Middle frontal gyrus (tissue), 1 donor: ENCODE measurements at regions not wholly inside any gene's neighbourhood (a gene's known extent, or its start where the extent isn't known, plus 50 kb on each side); places are given as distances from the start of the nearest gene placed in this dataset.

Experiments
- DNase-seq: peaks from one replicate; pipeline ENCODE4 v3.0.0-alpha.2; 2015; ENCODE audit warnings: low spot score; ENCODE audit errors: extremely low spot score

DNA sequence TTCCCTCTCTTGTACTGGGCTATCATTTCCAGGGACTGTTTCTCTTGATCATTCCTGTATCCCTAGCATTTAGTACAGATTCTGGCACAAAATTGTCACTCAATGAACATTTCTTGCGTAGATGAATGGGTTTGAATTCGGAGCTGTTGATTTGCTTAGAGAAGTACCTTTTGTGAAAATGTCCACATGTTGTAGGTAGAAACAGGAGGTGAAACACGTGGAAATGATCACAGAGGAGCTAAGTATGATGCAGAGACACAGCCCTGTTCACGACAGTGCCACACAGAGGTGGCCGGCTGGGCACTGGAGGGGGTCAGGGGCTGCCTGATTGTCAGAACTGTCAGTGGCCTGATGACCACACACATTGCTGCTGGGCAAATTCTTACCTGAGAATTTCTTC is 196.1 kb upstream of the PRKCQ start:
- DNase-seq = no peak

DNA sequence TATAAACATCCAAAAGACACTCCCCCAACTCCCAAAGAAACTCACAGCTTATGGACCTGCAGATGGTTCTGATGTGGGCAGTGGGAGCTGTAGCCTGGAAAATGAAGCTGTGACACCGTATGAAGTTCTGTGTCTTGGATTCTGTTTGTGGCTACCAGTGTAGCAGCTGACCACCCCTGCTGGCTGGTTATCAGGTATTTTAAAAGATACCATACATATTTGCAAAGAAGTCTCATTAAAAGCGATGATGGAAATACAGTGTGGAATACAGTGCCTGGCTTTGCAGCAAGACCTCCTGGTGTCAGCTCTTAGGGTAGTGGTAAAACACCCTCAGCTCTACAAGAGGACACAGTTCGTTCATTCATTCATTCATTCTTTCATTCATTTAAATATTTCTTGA is 194.3 kb upstream of the PRKCQ start:
- DNase-seq = no peak

DNA sequence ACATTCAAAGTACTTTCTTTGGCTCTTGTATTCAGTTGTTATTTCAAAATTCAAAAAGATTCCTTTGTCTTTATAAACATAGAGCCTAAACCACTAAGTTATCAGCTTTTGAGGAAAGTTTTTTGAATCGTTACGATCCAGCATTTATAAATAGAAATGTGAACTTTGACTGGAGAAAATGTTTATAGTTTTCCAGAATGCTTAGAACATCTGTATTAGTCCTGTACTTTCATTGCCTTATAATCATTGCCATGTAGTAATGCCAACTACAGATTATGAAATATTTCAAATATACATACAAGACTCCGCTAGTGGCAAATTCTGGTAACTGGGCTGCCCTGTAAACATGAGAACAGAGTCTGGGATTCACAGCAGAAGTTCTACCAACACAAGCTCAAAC is 191.3 kb upstream of the PRKCQ start:
- DNase-seq = no peak

DNA sequence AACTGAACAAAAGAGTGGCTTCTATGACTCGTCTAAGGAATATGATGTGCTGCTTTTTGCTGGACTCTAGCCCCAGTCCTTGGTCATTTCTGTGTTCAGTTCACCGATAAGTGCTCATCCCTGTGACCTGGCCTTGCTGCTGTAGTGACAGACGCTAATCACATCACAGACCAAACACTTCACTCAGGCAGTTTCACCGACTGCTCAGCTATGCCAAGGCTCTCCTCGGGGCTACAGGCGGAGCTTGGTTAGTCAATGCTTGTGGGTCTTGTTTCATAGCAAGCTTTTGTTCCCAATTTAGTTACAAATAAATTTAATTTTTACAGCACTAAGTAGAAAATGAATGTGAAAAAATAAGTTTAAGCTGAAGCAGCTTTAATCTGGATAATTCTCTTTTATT is 190.8 kb upstream of the PRKCQ start:
- no peak for DNase-seq

DNA sequence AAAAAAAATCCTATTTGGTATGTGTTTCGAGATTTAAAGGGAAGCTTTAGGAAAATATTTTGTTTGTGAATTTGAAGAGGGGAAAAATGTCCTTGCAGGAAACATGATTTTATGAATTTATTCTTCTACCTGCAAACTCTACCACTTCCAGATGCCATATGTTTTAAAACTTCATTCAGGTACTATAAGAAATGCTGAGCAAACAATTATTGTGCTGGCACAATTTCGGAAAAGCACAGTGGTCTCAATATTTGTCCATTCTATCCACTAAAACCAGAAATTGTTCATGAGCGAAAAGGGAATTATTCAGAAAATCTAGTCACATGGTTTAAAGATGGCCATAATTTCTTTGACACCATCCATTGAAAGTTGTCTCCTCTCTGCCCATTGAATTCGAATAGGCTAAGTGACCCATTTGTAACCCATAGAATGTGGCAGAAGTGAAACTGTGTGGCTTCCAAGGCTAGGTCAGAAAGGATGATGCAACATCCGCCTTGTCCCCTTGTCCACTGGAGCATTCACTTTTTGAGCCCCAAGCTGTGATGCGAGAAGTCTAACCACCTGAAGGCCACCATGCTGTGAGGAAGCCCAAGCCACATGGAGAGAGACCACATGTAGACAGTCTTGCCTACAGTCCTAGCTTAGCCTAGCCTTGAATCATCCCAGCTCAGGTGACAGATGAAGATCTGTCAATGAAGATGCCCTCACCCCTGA is 189.8 kb upstream of the PRKCQ start:
- no peak for DNase-seq

DNA sequence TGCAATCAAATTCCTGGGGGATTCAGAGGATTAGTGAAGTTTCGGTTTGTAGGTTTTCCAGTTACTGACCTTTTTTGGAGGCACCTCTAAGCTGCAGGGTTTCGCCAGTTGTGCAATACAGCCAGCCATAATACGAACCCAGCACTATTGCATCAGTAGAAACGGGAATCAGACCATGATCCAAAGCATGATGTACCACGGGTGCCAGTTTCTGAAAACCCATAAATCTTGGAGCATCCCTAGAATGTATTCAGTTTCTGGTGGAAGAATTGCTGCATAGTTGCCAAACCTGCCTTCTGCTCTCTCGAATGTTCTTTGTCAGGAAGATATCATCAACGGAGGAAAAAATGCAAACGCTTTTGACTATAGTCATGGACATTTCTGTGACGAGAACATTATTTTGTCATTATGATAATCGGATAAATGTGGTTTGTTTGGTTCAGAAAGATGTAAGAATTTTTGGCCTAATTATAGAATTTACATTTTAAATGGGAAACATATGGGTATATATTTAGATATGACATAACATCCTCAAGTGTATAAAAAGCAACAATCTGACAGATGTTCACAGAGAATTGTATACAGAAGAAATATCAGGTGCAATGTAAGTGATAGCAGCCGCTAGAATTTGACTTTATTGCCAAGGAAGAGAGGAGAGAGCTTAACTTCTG is 186.2 kb upstream of the PRKCQ start:
- DNase-seq = no peak

DNA sequence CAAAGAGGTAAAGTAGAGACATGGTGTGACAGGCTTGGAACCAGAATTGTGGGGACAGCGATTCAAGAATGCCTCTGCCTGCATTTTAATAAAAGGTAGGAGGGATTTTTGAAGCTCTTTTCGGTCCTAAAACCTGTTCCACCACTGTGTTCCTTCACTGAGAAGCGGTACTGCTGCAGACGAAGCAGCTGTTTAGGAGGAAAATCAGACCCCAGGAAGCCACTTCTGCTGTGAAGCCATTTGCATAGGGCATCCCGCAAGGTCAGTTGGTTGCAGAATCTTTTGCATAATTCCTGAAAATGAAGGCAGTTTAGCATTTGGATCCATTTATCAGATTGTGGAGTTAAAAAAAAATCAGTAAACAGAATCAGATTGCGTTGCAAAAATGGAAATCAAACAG is 183.3 kb upstream of the PRKCQ start:
- DNase-seq = no peak

DNA sequence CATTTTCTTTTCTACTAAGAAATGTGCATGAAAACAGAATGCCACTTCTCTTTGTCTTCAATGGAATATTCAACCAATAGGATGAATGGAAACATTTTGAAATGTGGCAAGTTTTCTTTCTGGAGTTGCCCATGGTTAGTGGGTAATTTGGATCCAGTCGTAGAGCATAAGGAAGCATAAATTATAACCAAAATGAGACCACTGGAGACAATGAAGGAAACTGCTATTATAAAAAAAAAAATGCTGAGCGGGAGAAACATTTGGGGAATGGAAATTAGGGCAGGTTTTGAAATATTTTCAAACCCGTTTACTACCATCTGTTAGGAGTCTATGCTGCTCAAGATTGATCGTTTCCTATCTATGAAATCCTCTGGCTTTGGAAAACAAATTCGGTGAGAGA is 182.9 kb upstream of the PRKCQ start:
- DNase-seq = no peak

DNA sequence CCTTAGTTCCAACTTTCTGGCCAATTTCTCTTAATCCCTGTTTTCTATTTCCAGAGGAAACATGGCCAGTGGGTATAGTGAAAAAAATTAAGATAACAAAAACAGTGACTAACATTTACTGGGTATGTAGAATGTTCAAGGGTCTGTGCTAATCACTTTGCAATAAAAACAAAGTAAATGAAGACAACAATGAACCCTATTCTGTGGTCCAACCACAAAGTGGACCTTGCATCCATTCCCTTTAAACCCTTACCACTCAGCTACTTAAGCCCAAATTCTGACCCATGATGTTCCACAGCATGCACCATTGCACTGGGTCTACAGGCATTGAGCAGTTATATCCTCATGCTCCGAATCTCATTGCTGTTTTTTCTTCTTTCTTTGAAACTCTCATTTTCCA is 179.9 kb upstream of the PRKCQ start:
- DNase-seq = no peak

DNA sequence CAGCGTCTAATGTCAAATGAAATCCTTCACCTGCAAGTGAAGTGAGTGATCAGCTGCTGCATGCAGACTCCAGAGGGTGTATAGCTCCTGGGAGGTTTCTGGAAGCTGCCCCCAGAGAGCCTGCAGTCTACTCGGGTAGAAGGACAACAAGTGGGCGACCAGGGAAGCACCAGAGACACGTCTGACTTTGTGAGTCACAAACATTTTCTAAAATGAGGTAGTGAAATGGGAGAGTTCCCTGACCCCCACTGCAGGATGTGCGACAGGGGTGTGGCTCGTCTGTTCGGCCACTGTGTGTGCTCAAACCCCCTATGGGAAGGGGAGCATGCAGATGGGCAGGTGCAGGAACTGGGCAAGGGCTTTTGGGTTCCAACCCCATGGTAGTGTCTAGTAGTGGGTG is 177.1 kb upstream of the PRKCQ start:
- no peak for DNase-seq

DNA sequence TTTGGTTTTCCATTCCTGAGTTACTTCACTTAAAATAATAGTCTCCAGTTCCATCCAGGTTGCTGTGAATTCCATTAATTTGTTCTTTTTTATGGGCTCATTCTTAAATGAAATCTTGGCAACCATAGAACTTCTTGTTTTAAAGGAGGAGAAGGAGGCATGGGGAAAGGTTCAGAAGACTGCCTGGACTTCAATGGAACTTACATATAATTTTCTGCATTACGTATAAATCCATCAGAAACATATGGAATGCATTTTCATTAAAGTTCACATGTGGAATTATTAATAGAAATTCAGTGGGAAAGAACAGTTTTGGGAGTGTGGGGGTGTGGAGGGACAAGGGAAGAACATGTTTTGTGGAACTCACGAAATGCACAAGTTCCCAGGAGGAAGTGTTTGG is 176.6 kb upstream of the PRKCQ start:
- no peak for DNase-seq

DNA sequence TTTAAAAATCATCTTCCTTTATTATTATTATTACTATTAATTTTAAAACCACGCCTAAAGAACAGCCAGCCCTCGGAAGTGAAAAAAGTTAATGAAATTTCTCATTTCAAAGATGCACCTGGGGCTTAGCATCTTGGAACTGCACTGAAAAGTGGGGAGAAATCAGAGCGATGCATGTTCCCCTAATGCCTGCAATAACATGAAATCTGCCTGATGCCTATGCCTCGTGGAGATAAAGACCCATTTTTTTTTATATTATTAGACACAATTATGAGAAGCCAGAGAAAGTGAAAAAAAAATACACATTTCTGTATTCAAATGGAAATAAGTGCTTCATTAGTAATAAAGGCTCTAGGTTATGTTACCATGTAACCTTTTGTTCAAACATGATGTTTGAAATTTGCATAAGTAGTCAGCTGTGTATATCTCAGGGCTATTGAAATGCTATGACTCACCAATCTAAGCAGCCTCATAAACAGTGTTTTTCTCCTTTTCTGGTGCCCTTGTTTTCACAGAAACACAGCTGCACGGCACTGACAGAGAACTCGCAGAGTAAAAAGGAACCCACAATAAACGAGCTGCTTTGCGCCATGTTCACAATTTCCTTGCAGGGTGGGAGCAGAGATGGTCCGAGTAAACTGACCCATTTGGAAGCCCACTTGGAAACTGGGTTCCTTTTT is 175.8 kb upstream of the PRKCQ start:
- DNase-seq = no peak

DNA sequence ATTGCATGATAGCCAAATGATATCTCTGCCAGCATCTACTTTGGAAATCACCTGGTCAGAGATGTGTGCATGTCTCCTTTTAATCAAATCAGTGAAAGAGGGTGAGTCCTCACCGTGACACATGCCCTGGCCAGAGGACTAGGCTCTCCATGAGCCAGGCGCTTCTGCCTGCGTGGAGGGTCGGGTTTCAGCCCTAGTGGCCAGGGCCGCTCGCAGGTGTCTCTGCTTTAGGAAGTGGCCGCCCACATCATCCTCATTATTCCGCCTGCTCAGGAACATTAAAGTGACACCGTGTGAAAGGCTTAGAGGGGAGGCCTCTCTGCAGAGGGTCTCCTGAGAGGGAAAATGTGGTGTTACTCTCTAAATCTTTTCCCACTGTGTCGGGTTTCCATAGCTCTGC is 173.6 kb upstream of the PRKCQ start:
- DNase-seq = no peak

DNA sequence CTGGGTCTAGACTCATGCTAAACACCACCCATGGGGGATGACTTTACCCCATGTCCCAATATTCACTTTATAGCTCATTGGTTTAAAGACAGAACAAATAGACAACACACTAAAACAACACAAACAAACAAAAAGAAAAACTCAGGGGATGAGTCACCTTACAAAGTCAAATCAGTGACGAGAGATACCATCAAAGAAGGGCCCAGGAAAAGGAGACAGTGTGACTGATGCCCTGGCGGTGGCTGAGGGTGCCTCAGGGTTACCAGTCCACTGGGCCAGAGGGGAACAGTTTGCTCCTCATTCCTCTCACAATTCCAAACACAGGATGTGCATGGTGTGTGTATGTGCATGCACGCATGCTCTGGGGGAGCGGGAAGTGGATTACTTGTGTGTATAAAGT is 171.3 kb upstream of the PRKCQ start:
- DNase-seq = no peak

DNA sequence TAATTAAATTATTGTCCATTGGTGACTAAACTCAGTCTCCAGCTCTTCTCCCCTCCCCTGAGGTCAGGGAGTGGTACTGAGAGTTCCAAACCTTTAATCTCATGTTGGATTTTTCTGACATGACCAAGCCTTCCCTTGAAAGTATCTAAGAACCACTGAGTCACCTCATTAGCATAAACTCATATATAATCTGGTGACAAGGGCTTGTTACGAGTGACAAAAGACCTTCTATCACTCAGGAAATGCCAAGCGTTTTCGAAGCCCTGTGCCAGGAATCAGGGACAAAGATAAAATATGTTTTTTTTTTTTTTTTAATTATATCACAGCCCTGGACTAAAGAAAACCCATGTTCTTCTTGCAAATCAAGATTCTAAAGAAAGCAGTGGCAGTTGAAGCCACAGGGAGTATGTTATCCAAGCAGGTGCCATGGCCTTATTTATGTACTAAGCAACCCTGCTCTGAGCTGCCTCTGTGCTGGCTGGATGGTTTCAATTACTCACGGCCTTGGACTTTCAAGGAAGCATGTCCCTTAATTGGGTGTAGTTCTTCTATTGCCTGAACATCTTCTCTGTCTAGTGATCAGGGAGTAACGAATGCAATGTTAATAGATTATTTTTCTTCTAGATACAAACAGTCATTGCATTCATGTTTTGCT is 169.0 kb upstream of the PRKCQ start:
- no peak for DNase-seq

DNA sequence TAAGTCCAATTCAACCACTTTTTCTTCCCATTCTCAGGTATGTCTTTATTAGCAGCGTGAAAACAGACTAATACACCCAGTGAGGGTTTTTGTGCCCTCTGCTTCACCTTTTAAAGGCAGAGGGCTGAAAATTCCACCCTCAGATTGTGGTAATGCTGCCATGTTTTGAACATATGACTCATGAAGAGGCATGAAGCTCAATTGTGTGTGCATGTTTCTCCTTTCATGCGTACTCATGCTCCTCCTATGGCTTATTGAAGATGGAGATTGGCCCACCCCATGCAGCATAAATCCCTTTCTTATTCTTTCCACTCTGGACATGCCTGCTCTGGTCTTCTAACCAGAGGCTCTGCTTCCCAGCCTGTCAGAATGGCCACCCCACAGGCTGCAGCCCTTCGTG is 168.0 kb upstream of the PRKCQ start:
- DNase-seq = no peak

DNA sequence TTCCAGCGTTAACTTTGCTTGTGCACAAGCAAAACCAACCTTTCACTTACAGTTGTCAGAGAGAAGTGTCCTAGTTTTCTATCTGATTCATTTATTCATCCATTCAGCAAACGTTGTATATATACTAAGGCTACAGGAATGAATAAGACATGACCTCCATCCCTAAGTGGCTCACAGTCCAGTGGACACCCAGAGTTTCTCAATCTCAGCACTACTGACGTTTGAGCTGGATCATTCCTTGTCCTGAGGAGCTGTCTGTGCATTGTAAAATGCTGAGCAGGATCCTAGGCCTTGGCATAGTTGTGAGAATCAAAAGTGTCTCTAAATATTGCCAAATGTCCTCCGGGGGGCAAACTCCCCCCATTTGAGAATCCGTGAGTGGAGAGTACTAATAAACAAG is 166.7 kb upstream of the PRKCQ start:
- DNase-seq = no peak

DNA sequence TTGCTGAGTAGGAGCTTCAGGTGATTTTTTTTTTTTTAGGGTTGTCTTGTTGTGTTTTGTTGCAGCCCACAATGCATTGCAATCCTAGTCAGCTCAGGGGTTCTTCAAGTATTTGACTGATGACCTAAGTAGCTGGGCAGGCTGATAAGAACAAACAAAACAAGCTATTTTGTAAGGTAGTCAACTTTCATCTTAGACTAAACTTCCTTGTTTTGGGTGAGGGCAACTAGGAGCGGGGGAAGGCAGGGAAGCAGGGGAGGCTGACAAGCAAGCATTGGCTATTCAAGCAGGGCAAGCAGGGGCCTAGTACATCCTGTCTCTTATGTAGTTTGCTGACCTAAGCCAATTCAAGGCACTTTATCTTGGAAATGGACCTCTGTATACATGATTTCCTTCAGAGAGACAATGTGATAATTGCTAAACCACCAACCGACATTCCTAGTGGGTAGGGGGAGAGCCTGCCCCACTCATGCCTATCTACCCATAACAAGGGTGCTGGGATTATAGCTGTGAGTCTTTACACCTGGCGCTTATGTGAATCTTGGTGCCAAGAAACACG is 163.3 kb upstream of the PRKCQ start:
- no peak for DNase-seq

DNA sequence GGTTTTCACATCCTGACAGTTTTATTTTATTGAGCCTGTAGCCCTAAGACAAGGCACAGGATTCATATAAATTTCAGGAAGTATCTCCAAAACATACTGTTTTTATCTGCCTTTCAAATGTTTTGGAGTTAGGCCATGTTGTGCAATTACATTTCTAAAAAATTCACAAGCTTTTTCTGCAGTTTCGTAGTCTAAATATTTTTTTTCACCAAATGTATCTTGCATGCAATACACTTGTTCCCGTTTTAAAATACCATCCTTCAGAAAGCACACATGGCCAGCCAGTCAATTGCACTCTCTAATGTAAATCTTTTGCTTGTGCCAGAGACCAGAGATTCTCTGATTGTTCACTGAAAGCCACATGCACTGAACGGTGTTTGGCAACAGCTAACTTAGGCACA is 161.5 kb upstream of the PRKCQ start:
- no peak for DNase-seq

DNA sequence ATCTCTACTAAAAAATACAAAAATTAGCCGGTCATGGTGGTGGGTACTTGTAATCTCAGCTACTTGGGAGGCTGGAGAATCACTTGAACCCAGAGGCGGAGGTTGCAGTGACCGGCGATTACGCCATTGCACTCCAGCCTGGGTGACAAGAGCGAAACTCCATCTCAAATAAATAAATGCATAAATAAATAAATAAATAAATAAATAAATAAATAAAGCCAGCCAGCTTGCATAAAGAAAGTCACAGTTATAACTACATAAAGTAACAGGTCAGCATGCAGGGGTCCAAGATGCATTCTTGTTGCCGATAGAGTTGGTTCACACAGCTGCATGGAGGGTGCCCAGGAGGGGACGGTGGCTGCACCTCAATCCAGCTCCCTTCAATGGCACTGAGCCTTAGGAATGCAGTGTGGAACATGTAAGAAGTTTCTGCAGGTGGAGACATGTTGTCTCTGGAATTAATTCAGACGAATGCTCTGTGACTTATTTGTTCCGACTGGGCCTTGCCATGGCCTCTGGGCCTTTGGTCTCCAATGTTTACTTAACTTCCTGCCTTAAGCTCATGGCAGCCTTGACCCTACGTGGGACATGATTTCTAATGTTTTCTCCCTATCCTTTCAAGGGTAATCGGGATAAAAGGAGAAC is 159.6 kb upstream of the PRKCQ start:
- DNase-seq = no peak

DNA sequence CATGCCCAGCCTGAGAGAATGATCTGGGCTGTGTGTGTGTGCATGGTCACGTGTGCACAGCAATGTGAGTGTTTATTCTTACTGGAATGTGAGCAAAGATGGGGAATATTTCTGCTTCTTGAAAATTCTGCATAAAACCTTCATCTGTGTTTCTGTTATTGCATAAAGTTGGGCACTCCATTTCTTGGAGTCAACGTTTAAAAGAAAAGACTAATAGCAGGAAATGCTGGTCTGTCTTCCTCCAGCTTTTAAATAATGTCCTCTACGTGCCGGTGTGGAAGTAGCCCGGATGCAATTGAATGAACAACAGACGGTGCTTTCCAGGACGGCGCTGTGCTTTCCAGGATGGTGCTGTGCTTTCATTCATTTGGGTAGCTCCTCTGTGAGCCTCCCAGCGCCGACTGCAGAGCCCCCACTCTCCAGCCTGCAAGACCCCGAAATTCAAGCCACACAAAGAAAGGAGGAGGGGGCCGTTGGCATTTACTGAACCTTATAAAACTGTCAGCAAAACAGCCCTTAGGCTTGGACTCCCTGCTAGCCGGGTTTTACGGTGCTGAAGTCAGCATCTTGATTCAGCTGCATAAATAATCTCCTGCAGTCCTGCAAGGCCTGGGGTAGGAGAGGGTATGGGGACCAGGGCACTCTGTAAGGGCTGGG is 158.2 kb upstream of the PRKCQ start:
- no peak for DNase-seq
